Urinary bladder (tissue), 3 donors: ENCODE measurements at regions not wholly inside any gene's neighbourhood (a gene's known extent, or its start where the extent isn't known, plus 50 kb on each side); places are given as distances from the start of the nearest gene placed in this dataset.

Experiments
- DNase-seq: peaks from one replicate; pipeline ENCODE4 v3.0.0-alpha.2; 2015; ENCODE audit errors: extremely low spot score
- H3K27ac ChIP-seq: one replicate; pipeline ENCODE4 v1.5.1; 2013; ENCODE audit warnings: low read depth, mild to moderate bottlenecking, moderate library complexity
- H3K36me3 ChIP-seq: one replicate; pipeline ENCODE4 v1.6.1; 2013; ENCODE audit warnings: mild to moderate bottlenecking, moderate library complexity; ENCODE audit not compliant: insufficient read depth
- H3K4me1 ChIP-seq: one replicate; pipeline ENCODE4 v1.6.1; 2013; ENCODE audit warnings: mild to moderate bottlenecking, moderate library complexity; ENCODE audit not compliant: insufficient read depth
- H3K4me3 ChIP-seq: one replicate; pipeline ENCODE4 v1.5.1; 2013; ENCODE audit warnings: low read depth, low read length
- WGBS: extraction: QIAGEN DNeasy Blood & Tissue Kit; methylation state at CpG from one replicate; pipeline ENCODE4 v1.1.7; 2013; 5-methylcytosine and 5-hydroxymethylcytosine counted together
- donor health status: healthy with polysubstance abuse.
- donor health status: healthy.

DNA sequence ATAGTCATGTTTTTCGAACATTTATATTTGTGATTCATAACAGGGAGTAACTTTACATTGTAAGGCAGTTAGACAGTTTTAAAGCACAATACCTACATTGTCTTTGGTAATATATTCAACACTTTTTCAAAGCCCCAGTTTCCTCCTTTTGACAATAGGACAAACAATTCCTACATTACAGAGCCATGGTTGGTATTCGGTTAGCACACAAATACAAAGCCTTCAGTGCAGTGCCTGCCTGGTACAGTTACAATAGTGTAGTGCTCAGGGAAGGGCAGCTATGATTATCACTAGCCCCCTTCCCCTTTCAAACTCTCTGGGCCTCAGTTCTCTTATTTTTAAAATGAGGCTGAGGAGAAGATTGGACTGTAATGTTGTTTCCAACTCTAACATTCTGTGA is 207.8 kb downstream of the TPBG start:
- Histone ChIP-seq H3K27ac (no peak overlapping the region), H3K36me3 (no peaks in the 10 kb centered on the region), H3K4me3 (no peak overlapping the region), H3K4me1 (no peaks in the 10 kb centered on the region)
- no peak for DNase-seq
- WGBS, result 89% methylated on average over 2 of the region's 2 CpGs

DNA sequence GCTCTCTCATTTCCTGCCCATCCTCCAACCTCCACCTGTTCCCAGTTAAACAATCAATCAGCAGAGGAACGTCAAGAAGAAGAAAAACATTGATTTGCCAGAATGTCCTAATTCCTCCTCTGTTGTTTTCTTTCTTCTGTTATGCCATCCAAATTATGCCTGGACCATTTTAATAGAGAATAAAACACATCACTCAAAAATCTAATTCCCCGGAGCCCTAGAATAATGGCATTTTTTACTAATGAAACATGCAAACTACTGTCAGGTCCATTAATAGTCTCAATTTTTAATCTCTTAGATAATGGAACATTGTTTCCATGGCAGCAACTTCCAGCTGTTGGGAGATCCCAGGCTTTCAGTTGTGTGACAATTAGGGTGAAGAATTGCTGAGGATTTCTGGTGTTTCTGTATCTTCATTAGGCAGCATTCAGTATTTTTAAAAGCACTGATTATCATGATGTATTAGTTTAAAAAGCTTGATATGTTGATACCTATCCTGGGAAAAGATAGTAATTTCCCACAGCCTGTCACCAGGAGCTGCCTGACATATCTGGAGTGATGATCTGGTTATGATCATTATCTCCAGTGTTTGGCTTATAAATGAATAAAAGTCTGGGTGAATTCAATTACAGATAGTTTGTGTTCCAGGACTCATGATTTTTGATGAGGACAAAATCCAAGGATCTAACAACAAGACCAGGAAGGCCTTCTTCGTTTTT is 209.8 kb downstream of the TPBG start:
- Histone ChIP-seq H3K4me1 (no peaks in the 10 kb centered on the region), H3K27ac (no peak overlapping the region), H3K36me3 (no peaks in the 10 kb centered on the region), H3K4me3 (no peak overlapping the region)
- no peak for DNase-seq
- 57% methylated on average over 3 of the region's 3 CpGs for WGBS

DNA sequence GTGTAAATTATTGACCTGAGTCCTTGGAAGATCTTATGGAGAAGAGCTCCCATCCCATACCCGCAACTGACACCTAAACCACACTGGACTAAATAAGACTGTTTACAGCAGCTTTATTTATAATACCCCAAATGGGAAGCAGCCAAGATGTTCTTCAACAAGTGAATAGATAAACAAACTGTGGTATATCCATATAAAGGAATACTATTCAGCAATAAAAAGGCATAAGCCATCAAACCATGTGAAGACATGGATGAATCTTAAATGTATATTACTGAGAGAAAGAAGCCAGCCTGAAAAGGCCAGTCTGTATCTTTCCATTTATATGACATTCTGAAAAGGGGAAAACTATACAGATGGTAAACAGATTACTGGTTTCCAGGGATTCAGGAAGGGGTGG is 212.7 kb downstream of the TPBG start:
- no peak overlapping the region for H3K4me3 ChIP-seq
- no peak overlapping the region for H3K27ac ChIP-seq
- no peaks in the 10 kb centered on the region for H3K4me1 ChIP-seq
- 98% methylated on average over 1 of the region's 1 CpG for WGBS
- no peaks in the 10 kb centered on the region for H3K36me3 ChIP-seq
- no peak for DNase-seq

DNA sequence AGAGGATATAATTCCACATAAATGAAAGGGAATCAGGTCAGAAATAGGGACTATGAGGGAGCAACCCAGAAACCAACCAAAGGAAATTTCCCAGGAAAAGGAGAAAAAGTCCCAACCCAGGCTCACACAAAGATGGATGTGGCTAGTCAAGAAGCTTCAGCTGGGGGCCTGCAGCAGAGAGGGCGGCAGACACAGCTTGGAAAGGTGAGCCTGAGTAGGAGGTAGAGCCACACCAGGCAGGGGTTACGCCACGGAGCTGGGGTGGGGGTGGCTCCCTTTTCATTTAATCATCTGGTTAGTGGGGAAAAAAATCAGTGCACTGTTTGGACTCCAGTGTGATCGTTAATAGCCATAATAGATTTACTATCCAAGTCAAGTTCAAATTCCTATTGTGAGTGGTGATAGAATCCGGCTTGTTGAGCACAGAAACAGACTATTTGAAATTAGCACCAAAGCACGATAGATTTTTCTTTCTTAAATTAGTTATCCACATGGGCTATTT is 220.6 kb downstream of the TPBG start:
- Histone ChIP-seq H3K4me1 (no peaks in the 10 kb centered on the region), H3K27ac (no peak overlapping the region), H3K36me3 (no peaks in the 10 kb centered on the region), H3K4me3 (no peak overlapping the region)
- no peak for DNase-seq
- WGBS, result 76% methylated on average over 6 of the region's 6 CpGs

DNA sequence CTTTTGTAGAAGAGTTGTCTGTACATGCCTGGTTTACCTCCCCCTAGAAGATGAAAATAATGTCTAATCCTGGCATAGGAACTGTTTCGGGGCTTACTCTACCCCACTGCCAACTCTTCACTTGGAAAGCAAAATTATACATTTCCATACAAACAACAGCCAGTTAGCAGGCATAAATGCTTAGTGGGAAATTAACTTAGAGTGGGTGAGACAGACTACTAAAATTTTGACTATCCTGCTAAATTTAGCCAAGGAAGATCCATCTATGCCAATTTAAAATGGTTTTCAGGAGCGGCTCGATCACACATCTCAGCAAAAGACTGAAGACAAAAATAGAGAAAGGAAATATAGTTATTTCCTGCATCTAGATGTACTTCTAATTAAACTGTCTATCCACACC is 221.2 kb downstream of the TPBG start:
- H3K4me3 ChIP-seq, result no peak overlapping the region

DNA sequence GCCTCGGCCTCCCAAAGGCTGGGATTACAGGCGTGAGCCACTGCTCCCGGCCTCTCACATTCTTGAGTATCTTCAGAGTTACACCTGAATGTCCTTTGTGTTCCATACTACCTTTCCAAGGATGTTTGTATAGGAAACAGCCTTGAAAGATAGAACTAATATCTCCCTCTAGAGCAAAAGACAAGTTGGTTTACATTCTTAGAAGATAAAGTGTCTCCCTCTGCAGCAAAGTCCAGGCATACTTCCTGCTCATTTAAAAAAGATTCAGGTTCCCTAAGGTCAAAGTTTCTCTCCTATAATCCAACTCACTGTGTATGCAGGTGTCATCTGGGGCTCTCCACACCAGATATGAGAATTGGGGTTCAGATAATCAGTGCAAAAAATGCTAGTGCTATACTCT is 224.4 kb downstream of the TPBG start:
- WGBS, result 91% methylated on average over 3 of the region's 3 CpGs
- DNase-seq, result no peak
- Histone ChIP-seq H3K4me3 (no peak overlapping the region), H3K4me1 (no peaks in the 10 kb centered on the region), H3K36me3 (no peaks in the 10 kb centered on the region), H3K27ac (no peak overlapping the region)

More for the DNA sequence above, 221.2 kb downstream of the TPBG start:
- no peak for DNase-seq
- 83% methylated on average over 3 of the region's 3 CpGs for WGBS
- H3K4me1 ChIP-seq, result no peaks in the 10 kb centered on the region
- no peak overlapping the region for H3K27ac ChIP-seq
- H3K36me3 ChIP-seq, result no peaks in the 10 kb centered on the region

DNA sequence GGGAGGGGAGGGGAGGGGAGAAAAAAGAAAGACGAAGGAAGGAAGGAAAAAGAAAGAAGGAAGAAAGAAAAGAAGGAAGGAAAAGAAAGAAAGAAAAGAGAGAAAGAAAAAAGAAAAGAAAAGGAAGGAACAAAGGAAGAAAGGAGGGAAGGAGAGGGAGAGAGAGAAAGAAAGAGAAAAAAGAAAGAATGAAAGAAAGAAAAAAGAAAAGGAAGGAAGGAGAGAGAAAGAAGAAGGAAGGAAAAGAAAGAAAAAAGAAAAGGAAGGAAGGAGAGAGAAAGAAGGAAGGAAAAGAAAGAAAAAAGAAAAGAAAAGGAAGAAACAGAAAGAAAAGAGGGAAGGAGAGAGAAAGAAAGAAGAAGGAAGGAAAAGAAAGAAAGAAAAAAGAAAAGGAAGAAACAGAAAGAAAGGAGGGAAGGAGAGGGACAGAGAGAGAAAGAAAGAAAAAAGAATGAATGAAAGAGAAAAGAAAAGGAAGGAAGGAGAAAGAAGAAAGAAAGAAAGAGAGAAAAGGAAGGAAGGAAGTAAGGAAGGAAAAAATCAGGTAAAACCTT is 225.3 kb downstream of the TPBG start:
- H3K4me3 ChIP-seq, result no peak overlapping the region
- WGBS, result 78% methylated on average over 1 of the region's 1 CpG
- no peak overlapping the region for H3K27ac ChIP-seq
- H3K36me3 ChIP-seq, result no peaks in the 10 kb centered on the region
- no peak for DNase-seq
- H3K4me1 ChIP-seq, result no peaks in the 10 kb centered on the region

DNA sequence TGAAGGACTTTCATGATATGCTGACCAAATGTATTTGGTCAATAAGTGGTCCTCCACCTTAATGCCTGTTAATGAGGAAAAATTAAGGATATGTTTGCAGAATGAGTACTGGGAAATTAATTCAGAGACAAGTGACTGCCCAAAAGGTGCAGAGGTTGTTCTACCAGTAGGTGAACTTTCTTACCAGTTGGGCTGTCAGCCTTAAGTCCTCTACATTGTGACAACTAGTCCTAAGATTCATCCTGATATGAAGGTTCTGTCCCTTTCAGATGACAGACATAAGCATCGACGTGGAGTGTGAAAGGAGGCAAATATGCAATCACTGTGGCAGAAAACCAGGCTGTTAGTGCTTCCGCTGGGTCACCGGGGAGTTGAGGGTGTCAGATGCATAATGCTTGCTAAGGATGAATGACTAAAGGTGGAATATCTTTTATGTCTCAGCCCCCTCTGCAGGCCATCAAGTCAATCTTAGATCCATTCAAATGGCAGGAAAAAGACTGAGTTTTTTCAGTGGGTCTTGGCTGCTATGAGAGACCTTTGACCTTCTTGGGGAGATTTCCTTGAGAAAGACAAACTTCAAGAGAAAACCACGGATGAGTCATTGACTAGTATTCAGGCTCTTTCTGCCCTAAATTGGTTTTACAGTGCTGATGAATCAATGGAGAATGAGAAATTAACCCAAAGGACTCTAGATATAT is 226.0 kb downstream of the TPBG start:
- no peak for DNase-seq
- Histone ChIP-seq H3K36me3 (no peaks in the 10 kb centered on the region), H3K4me3 (no peak overlapping the region), H3K27ac (no peak overlapping the region), H3K4me1 (no peaks in the 10 kb centered on the region)
- 64% methylated on average over 5 of the region's 5 CpGs for WGBS

DNA sequence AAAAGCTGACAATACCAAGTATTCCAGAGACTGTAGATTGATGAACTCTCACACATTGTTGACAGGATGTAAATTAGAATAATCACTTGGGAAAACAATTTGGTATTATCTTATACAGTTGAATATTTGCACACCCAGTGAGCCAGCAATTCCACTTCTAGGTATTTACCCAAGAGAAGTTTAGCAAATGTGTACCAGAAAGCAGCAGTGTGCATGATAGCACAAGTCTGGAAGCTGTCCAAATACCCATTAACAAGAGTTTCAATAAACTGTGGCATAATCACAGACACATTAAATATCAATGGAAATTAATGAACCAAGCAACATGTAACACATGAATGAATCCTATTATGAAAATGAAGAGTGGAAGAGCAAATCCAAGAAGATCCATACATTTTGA is 233.6 kb downstream of the TPBG start:
- Histone ChIP-seq H3K4me3 (no peak overlapping the region), H3K27ac (no peak overlapping the region), H3K36me3 (no peaks in the 10 kb centered on the region), H3K4me1 (no peaks in the 10 kb centered on the region)
- DNase-seq, result no peak

DNA sequence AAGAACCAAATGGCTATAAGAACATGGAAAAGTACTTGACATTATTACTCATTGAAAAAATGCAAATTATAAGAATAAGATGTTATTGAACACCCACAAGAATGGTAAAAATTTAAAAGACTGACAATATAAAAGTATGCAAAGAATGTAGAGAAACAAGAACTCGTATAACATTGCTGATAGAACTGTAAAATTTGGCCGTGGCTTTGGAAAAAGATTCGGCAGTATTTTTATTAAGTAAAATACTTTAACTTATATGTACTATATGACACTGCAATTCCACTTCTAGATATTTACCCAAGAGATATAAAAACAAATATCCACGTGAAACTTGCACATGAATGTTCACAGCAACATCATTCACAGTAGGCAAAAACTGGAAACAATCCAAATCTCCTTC is 239.2 kb downstream of the TPBG start:
- WGBS, result 73% methylated on average over 4 of the region's 4 CpGs
- no peak overlapping the region for H3K4me3 ChIP-seq
- no peaks in the 10 kb centered on the region for H3K4me1 ChIP-seq
- no peaks in the 10 kb centered on the region for H3K36me3 ChIP-seq
- no peak for DNase-seq
- no peak overlapping the region for H3K27ac ChIP-seq

DNA sequence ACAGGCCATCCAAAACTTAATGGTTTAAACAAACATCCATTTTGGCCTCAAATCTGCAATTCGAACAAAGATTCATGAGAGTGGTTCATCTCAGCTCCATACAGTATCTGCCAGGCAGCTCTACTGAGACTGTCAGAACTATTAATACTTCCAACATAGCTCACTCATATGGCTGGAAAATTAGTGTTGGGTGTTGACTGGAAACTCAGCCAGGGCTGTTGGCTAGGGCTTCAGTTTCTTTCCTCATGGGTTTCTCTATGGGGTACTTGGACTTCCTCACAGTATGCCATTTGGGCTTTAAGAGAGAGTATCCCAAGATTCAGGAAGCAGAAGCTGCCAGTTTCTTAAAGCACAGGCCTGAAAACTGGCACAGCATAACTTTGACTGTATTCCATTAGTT is 240.3 kb downstream of the TPBG start:
- WGBS, result 81% methylated on average over 1 of the region's 1 CpG
- DNase-seq, result no peak
- no peak overlapping the region for H3K27ac ChIP-seq
- no peaks in the 10 kb centered on the region for H3K36me3 ChIP-seq
- no peak overlapping the region for H3K4me3 ChIP-seq
- peaks cover 2% of the 10 kb centered on the region for H3K4me1 ChIP-seq

DNA sequence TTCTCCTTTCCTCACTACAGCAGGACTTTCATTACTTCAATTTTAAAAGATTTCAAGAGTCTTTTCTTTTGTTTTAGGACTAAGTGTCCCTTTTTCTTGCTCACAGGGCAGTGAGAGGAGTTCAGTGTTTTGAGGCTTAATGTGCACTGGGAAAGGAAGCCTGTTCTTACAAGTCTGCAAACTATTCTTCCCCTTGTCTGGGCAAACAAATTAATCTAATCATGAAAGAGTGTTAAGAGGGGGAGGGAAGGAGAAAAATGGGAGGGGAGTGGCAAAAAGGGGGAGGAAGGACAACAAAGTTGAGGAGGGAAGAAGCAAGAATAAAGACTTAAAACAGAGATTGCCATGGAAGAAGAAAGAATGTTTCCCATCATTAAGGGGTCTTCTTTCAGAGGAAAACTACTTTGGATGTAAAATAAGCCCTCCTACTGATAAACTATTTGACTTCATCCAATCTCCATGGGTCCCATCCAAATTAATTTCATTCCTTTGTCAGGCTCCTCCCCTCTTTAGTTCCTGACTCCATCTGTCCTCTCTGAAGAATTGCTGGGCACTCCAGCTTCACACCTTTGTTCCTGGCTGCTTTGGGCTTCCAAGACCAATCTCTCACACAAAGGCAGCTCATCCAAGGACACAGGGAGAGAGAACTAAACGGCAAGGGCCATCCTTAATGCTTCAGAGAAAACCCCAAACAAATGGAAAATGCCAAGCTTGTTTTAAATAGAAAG is 244.5 kb downstream of the TPBG start:
- no peak overlapping the region for H3K4me3 ChIP-seq
- H3K4me1 ChIP-seq, result peaks cover 2% of the 10 kb centered on the region
- H3K27ac ChIP-seq, result no peak overlapping the region
- 18% methylated on average over 1 of the region's 1 CpG for WGBS
- no peaks in the 10 kb centered on the region for H3K36me3 ChIP-seq
- DNase-seq, result no peak

DNA sequence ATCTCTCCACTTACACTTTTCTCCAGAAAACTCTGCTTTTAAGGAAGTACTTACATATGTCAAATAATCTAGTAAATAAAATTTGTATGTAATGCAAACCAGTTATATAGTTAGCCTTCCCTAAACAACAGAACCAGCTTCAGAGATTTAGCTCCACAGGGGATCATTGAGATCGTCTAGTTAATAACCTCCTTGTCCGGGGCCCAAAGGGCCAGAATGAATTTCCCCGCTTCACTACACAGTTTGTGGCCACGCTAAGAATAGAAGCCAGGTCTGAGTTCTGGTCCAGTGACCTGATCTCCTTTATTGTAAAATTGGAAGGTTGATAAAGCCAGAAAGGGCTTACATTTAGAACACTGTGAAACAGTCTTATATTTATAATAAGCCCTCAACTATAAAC is 245.2 kb downstream of the TPBG start:
- Histone ChIP-seq H3K27ac (no peak overlapping the region), H3K4me1 (peaks cover 2% of the 10 kb centered on the region), H3K4me3 (no peak overlapping the region), H3K36me3 (no peaks in the 10 kb centered on the region)
- no peak for DNase-seq
- WGBS, result 26% methylated on average over 4 of the region's 4 CpGs

DNA sequence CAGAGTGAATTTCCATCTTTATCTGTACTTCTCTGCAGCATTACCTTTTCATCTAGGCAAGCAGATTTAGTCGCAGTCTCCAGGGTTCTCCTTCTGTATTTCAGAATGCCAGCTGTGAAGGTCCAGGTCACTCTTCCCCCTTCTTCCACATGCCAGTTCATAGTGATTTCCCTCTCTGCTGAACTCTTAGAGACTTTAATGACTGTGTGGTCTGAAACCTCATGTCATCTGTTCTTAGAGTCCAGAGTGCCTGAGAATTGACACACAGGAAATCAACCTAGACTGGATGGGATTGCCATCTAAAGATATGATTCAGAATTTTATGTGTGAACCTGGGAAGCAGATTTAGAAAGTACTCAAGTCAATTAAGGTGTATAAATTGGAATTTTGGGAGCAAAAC is 248.1 kb downstream of the TPBG start:
- DNase-seq, result no peak
- H3K27ac ChIP-seq, result no peak overlapping the region
- no peaks in the 10 kb centered on the region for H3K36me3 ChIP-seq
- peaks cover 2% of the 10 kb centered on the region for H3K4me1 ChIP-seq
- 97% methylated on average over 1 of the region's 1 CpG for WGBS
- no peak overlapping the region for H3K4me3 ChIP-seq
